LNCAP (cell line): ENCODE measurements at regions not wholly inside any gene's neighbourhood (a gene's known extent, or its start where the extent isn't known, plus 50 kb on each side); places are given as distances from the start of the nearest gene placed in this dataset.

Experiments
- TF ChIP-seq, protein P1 (sequence below): fragments of 450-650 bp; IDR thresholded peaks from 2 replicates; pipeline ENCODE4 v1.5.1; 2017; ENCODE audit warnings: mild to moderate bottlenecking

- TF ChIP-seq, protein P1, sequence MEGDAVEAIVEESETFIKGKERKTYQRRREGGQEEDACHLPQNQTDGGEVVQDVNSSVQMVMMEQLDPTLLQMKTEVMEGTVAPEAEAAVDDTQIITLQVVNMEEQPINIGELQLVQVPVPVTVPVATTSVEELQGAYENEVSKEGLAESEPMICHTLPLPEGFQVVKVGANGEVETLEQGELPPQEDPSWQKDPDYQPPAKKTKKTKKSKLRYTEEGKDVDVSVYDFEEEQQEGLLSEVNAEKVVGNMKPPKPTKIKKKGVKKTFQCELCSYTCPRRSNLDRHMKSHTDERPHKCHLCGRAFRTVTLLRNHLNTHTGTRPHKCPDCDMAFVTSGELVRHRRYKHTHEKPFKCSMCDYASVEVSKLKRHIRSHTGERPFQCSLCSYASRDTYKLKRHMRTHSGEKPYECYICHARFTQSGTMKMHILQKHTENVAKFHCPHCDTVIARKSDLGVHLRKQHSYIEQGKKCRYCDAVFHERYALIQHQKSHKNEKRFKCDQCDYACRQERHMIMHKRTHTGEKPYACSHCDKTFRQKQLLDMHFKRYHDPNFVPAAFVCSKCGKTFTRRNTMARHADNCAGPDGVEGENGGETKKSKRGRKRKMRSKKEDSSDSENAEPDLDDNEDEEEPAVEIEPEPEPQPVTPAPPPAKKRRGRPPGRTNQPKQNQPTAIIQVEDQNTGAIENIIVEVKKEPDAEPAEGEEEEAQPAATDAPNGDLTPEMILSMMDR, result no peak
These were observed 302.7 kb downstream of the SFMBT2 start for GRCh38 chr10:7108141-7108540.

- TF ChIP-seq, protein P1, result no peak
These were observed 303.5 kb downstream of the SFMBT2 start for GRCh38 chr10:7107285-7107684.

GRCh38 chr10:7102557-7103349 lies 308.1 kb downstream of the SFMBT2 start:
- TF ChIP-seq, protein P1, result no peak

DNA sequence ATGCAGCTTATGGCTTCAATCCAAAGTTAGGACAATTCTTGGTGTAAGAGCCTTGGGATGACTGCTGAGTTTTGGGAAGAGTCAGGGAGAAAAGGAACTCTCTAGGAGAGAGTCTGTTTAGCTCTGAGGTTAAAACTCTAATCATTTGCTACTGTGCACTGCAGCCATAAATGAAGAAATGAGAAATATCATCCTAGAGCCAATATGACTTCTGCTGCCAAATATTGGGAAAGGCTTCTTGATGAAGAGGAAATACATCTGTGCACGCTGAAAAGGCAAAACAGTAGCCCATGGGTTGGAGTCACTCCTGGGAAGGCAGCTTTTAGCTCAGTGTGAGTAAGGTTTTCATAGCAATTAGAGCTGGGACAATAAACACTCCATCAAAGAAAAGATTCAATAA lies 308.8 kb downstream of the SFMBT2 start:
- TF ChIP-seq, protein P1, result no peak

DNA sequence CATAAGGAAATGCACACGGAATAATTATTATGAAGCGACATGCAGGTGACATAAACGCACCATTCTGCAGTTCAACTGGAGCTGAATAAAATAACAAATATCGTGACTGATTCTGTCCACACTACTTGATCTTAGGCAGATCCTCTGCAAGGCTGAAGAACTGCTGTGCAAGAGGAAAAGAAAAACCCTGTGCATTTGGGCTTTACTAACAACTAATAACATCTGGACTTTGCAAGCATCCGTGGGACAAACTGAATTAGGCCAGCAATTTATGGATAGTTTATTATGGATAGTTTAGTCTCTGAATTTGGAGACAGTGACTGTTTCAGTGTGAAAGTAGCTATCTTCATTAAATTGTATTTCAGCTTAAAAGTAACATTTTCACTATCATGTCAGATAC lies 309.4 kb downstream of the SFMBT2 start:
- TF ChIP-seq, protein P1, result no peak

GRCh38 chr10:7100032-7100702 lies 310.7 kb downstream of the SFMBT2 start:
- TF ChIP-seq, protein P1, result no peak

DNA sequence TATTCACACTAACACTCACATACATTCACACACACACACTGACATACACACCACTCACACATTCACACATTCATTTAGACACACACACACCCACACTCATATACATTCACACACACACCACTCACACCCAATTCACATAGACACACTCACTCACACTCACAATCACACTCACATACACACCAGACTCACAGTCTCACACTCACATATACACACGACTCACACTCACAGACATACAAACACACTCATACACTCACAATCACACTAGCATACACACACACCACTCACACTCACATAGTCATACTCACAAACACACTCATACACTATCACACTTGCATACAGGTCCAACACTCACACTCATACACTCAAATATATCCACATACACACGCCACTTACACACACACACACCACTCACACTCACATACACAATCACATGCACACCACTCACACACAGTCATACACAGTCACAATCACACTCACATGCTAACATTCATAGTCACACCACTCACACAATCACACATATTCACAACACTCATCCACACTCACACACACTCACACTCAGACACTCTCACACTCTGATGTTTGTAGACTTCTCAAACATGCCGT lies 312.6 kb downstream of the SFMBT2 start:
- TF ChIP-seq, protein P1, result no peak
